SK-N-SH (cell line): ENCODE measurements at regions not wholly inside any gene's neighbourhood (a gene's known extent, or its start where the extent isn't known, plus 50 kb on each side); places are given as distances from the start of the nearest gene placed in this dataset.

Source experiments
- CTCF ChIA-PET: fragments of 300-600, 350-600 bp; formaldehyde crosslinking; extraction: SDS; loops from one replicate; lab custom pipeline; 2021; lab: Yijun Ruan, JAX
- POLR2A ChIA-PET: fragments of 350-600 bp; sonication (Branson Sonifier 250); formaldehyde crosslinking; extraction: SDS; loops from one replicate; lab custom pipeline; 2020; ENCODE audit warnings: antibody characterized with exemption, inconsistent platforms; lab: Yijun Ruan, JAX
- DNase-seq: peaks from one replicate; pipeline ENCODE4 v3.0.0; 2012
- H2AFZ ChIP-seq: fragments of 200-600 bp; sonication (generic); 2 replicates; pipeline ENCODE4 v1.8.1; 2016; ENCODE audit warnings: antibody characterized with exemption, mild to moderate bottlenecking, low read depth
- H3F3A ChIP-seq: fragments of 200-600 bp; sonication (generic); replicated peaks from 2 replicates; pipeline ENCODE3; 2016; ENCODE audit warnings: antibody characterized with exemption, mild to moderate bottlenecking; ENCODE audit not compliant: insufficient read depth
- H3K27ac ChIP-seq, 2 experiments: fragments of 200-500 bp in 1 of 2; fragments of 200-600 bp in 1 of 2; sonication (Bioruptor generic) in 1 of 2; sonication (generic), shearing (Covaris generic) in 1 of 2; 2 replicates each; pipeline versions ENCODE4 v1.5.1 to v1.6.1; 2014 to 2016; ENCODE audit warnings: low read depth in 2 of 2, inconsistent platforms in 1 of 2, low read length in 1 of 2, mild to moderate bottlenecking in 1 of 2, mixed read lengths in 1 of 2
- H3K27me3 ChIP-seq: fragments of 200-600 bp; sonication (generic), shearing (Covaris generic); 2 replicates; pipeline ENCODE4 v1.6.1; 2016; ENCODE audit warnings: mixed run types; ENCODE audit not compliant: insufficient read depth
- H3K36me3 ChIP-seq, 2 experiments: fragments of 200-500 bp in 1 of 2; fragments of 200-600 bp in 1 of 2; sonication (Bioruptor generic) in 1 of 2; sonication (generic) in 1 of 2; replicated peaks in 1 of 2; 2 replicates each; pipeline versions ENCODE3 to v1.5.1; 2014 to 2016; ENCODE audit warnings: low read length in 1 of 2, mild to moderate bottlenecking in 1 of 2; ENCODE audit not compliant: insufficient read depth in 2 of 2, control insufficient read depth in 1 of 2
- H3K4me1 ChIP-seq, 2 experiments: fragments of 200-500 bp in 1 of 2; fragments of 200-600 bp in 1 of 2; sonication (Bioruptor generic) in 1 of 2; sonication (generic), shearing (Covaris generic) in 1 of 2; 2 replicates each; pipeline versions ENCODE4 v1.5.1 to v1.6.1; 2014 to 2016; ENCODE audit warnings: low read depth in 1 of 2, low read length in 1 of 2, mixed run types in 1 of 2; ENCODE audit not compliant: insufficient read depth in 2 of 2, control insufficient read depth in 1 of 2
- H3K4me2 ChIP-seq: fragments of 200-600 bp; sonication (generic), shearing (Covaris generic); 2 replicates; pipeline ENCODE4 v1.6.1; 2017; ENCODE audit warnings: mixed run types
- H3K4me3 ChIP-seq, 2 experiments: fragments of 200-500 bp in 1 of 2; fragments of 200-600 bp in 1 of 2; sonication (Bioruptor generic) in 1 of 2; sonication (generic), shearing (Covaris generic) in 1 of 2; 2 replicates each; pipeline versions ENCODE4 v1.5.1 to v1.8.1; 2014 to 2016; ENCODE audit warnings: low read depth in 2 of 2, inconsistent platforms in 1 of 2, low read length in 1 of 2, mild to moderate bottlenecking in 1 of 2, mixed read lengths in 1 of 2, moderate library complexity in 1 of 2
- H3K79me2 ChIP-seq: fragments of 200-600 bp; sonication (generic); 2 replicates; pipeline ENCODE4 v1.8.1; 2017; ENCODE audit warnings: mild to moderate bottlenecking; ENCODE audit not compliant: insufficient read depth
- H3K9ac ChIP-seq: fragments of 200-600 bp; sonication (generic); 2 replicates; pipeline ENCODE4 v1.6.1; 2017; ENCODE audit warnings: mixed run types
- H3K9me2 ChIP-seq: fragments of 200-600 bp; sonication (generic); 2 replicates; pipeline ENCODE4 v1.6.1; 2017; ENCODE audit warnings: mixed run types
- H3K9me3 ChIP-seq: fragments of 200-600 bp; sonication (generic); 2 replicates; pipeline ENCODE4 v1.6.1; 2017; ENCODE audit warnings: mixed run types, mild to moderate bottlenecking, moderate library complexity
- H4K20me1 ChIP-seq: fragments of 200-600 bp; sonication (generic); 2 replicates; pipeline ENCODE4 v1.6.1; 2017; ENCODE audit warnings: mild to moderate bottlenecking, mixed run types; ENCODE audit not compliant: insufficient read depth
- GATA2 ChIP-seq: sonication (generic); formaldehyde crosslinking; IDR thresholded peaks from 2 replicates; pipeline ENCODE4 v1.5.0; 2020; ENCODE audit warnings: mild to moderate bottlenecking, missing genetic modification reagents
- REST ChIP-seq: IDR thresholded peaks from 2 replicates; pipeline ENCODE4 v1.6.1; 2012; ENCODE audit warnings: mild to moderate bottlenecking, low read depth, low read length, moderate library complexity
- RFX5 ChIP-seq: IDR thresholded peaks from 2 replicates; pipeline ENCODE4 v1.6.1; 2012; ENCODE audit warnings: mild to moderate bottlenecking, improper control_type of control experiment, low read length
- TAF1 ChIP-seq: IDR thresholded peaks from 2 replicates; pipeline ENCODE4 v1.6.1; 2012; ENCODE audit warnings: low read depth, mild to moderate bottlenecking, low read length, moderate library complexity, borderline replicate concordance
- TCF12 ChIP-seq: IDR thresholded peaks from 2 replicates; pipeline ENCODE4 v1.4.0; 2012
- WGBS: methylation state at CpG from one replicate; pipeline ENCODE4 v1.1.6; 2017; ENCODE audit warnings: low lambda C conversion rate; 5-methylcytosine and 5-hydroxymethylcytosine counted together
- TF ChIP-seq, protein P1 (sequence below): fragments of 150-350 bp; IDR thresholded peaks from 2 replicates; pipeline ENCODE4 v1.6.1; 2016; ENCODE audit warnings: mild to moderate bottlenecking, low read depth, low read length
- TF ChIP-seq, protein P2 (sequence below): fragments of 150-350 bp; IDR thresholded peaks from 2 replicates; pipeline ENCODE4 v1.6.1; 2017; ENCODE audit warnings: antibody characterized with exemption, low read length, low read depth, borderline replicate concordance

GRCh38 chr18:41646915-41647620, 308.0 kb upstream of the PIK3C3 start (continued):
- TF ChIP-seq REST, result no peak
- TF ChIP-seq TCF12, result no peak
- 0 out of 2 replicates have a peak, but pooled peaks have one; percentile 36 for TF ChIP-seq RFX5
- TF ChIP-seq GATA2 (CRISPR knock-in tag), result peak; percentile 72
- TF ChIP-seq, all 33 proteins: peak for 6

DNA sequence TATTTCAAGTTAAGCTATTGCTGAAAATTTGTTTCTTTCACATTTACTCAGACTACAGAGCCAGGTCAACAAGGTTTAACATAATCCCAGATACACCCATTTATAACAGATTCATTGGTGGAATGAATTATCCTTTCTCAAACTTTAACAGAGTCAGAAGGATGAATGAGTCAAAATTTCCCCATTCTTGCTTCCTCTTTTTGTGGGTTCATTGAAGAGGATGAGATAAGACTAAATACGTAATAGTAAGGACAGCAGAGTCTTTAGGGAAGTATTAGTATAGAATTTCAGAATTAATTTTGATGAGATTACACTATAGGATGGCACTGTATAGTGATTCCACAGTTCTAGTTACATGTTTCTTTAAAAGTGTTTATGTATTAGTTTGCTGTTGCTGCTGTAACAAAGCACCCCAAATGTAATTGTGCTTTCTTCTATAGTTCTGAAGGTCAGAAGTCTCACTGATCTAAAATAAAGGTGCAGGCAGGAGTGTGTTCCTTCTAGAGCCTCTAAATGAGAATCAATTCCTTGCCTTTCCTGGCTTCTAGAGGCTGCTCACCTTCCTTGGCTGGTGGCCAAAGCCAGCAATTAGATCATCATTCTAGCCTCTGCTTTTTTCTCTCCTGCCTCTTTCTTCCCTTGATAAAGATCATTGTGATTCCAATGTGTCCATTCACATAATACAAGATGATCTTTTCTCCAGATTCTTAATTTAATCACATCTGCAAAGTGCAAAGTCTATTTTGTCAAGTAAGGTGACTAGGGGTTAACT, 309.3 kb upstream of the PIK3C3 start:
- CTCF ChIA-PET, result no interaction called here
- Histone ChIP-seq H3K9ac (no peak overlapping the region), H4K20me1 (no peaks in the 10 kb centered on the region), H3K9me3 (no peaks in the 10 kb centered on the region), H3K4me2 (no peak overlapping the region), H3K27ac (peak overlapping the region in 1 of 2 experiments; percentile 94; a peak in 2 of 4 replicates), H3F3A (no peaks in the 10 kb centered on the region), H3K4me3 (no peak overlapping the region), H2AFZ (no peak overlapping the region), H3K9me2 (no peaks in the 10 kb centered on the region), H3K36me3 (no peaks in the 10 kb centered on the region), H3K4me1 (peaks cover 0 to 12% of the 10 kb centered on the region in 2 experiments; a peak in 3 of 4 replicates), H3K27me3 (no peaks in the 10 kb centered on the region), H3K79me2 (no peaks in the 10 kb centered on the region)
- WGBS, result 87% methylated on average over 1 of the region's 1 CpG
- TF ChIP-seq, protein P1, sequence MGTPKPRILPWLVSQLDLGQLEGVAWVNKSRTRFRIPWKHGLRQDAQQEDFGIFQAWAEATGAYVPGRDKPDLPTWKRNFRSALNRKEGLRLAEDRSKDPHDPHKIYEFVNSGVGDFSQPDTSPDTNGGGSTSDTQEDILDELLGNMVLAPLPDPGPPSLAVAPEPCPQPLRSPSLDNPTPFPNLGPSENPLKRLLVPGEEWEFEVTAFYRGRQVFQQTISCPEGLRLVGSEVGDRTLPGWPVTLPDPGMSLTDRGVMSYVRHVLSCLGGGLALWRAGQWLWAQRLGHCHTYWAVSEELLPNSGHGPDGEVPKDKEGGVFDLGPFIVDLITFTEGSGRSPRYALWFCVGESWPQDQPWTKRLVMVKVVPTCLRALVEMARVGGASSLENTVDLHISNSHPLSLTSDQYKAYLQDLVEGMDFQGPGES, result no peak
- TF ChIP-seq TAF1, result no peak
- TF ChIP-seq, protein P2, sequence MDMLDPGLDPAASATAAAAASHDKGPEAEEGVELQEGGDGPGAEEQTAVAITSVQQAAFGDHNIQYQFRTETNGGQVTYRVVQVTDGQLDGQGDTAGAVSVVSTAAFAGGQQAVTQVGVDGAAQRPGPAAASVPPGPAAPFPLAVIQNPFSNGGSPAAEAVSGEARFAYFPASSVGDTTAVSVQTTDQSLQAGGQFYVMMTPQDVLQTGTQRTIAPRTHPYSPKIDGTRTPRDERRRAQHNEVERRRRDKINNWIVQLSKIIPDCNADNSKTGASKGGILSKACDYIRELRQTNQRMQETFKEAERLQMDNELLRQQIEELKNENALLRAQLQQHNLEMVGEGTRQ, result no peak
- POLR2A ChIA-PET, result no interaction called here
- DNase-seq, result no peak
